Stomach (tissue), 8 donors: ENCODE measurements at regions not wholly inside any gene's neighbourhood (a gene's known extent, or its start where the extent isn't known, plus 50 kb on each side); places are given as distances from the start of the nearest gene placed in this dataset.

ENCODE experiments used
- DNase-seq, 2 donors: peaks; one replicate each; pipeline versions ENCODE4 v3.0.0 to v3.0.0-alpha.2; 2013 to 2019
- H3K27ac ChIP-seq, 5 donors: fragments of 200-600 bp in 4 of 5; sonication (generic) in 4 of 5; one replicate each; pipeline ENCODE4 v1.5.1; 2013 to 2019; ENCODE audit warnings: mild to moderate bottlenecking in 1 of 5, moderate library complexity in 1 of 5
- H3K27me3 ChIP-seq, 3 donors: fragments of 200-600 bp; sonication (generic); one replicate each; pipeline ENCODE4 v1.5.1; 2017 to 2019; ENCODE audit warnings: mixed run types in 1 of 3
- H3K36me3 ChIP-seq, 4 donors: fragments of 200-600 bp; sonication (generic); 1 replicate in 3 of 4; 2 replicates in 1 of 4; pipeline ENCODE4 v1.5.1; 2016 to 2019
- H3K4me1 ChIP-seq, 4 donors: fragments of 200-600 bp; sonication (generic); one replicate each; pipeline ENCODE4 v1.5.1; 2016 to 2019
- H3K4me3 ChIP-seq, 4 donors: fragments of 200-600 bp; sonication (generic) in 3 of 4; one replicate each; pipeline ENCODE4 v1.5.1; 2016 to 2019; ENCODE audit warnings: mild to moderate bottlenecking in 1 of 4
- H3K9me3 ChIP-seq, 4 donors: fragments of 200-600 bp; sonication (generic); one replicate each; pipeline ENCODE4 v1.5.1; 2016 to 2019
- EP300 ChIP-seq: sonication (generic); formaldehyde crosslinking; IDR thresholded peaks from one replicate; pipeline ENCODE4 v1.6.1; 2017; ENCODE audit warnings: antibody characterized with exemption
- POLR2A ChIP-seq, 4 donors: fragments of 450-650 bp; IDR thresholded peaks; one replicate each; pipeline ENCODE4 v1.6.1; 2016; ENCODE audit warnings: antibody characterized with exemption in 4 of 4, control low read depth in 2 of 4, mild to moderate bottlenecking in 1 of 4, moderate library complexity in 1 of 4
- POLR2AphosphoS5 ChIP-seq, 3 donors: sonication (generic); formaldehyde crosslinking; IDR thresholded peaks; one replicate each; pipeline ENCODE4 v1.6.1; 2016; ENCODE audit warnings: antibody characterized with exemption in 3 of 3
- WGBS, 5 donors: extraction: QIAGEN DNeasy Blood & Tissue Kit in 3 of 5; methylation state at CpG; one replicate each; pipeline versions ENCODE4 v1.1.5 to v1.1.7; 2013 to 2018; 5-methylcytosine and 5-hydroxymethylcytosine counted together
- intact Hi-C: fragments of 100-400 bp; cut with DNase I; formaldehyde crosslinking; loops from one replicate; pipeline ENCODE4 v1.15.1; 2023; ENCODE audit warnings: low total_unique reads
- TF ChIP-seq, protein P1 (sequence below), 7 experiments: fragments of 450-650 bp in 4 of 7; fragments of 200-600 bp in 3 of 7; sonication (generic) in 3 of 7; IDR thresholded peaks; one replicate each; pipeline ENCODE4 v1.5.1; 2016 to 2019; ENCODE audit warnings: antibody characterized with exemption in 7 of 7, control low read depth in 2 of 7, mild to moderate bottlenecking in 1 of 7
- donor health status: healthy with polysubstance abuse.
- donor health status: Bipolar disorder and iron deficiency.
- donor health status: healthy.

DNA sequence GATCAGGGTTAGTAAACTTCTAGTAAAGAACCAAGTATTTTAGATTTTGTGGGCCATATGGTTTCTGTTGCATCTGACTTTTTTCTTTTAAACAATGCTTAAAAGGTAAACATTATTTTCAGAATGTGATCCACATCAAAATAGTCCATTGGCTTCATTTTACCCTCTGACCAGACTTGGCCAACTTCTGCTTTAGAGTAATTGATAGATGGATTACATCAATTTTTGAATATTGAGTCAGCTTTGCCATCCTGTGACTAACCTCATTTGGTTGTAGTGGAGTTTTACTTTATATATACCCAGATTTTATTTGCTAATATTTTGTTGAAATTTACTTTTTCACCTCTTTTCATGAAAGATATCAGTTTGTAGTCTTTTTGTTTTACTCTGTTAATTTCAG lies 559.8 kb downstream of the TLL1 start:
- Histone ChIP-seq H3K9me3 (no peaks in the 10 kb centered on the region), H3K27me3 (no peaks in the 10 kb centered on the region), H3K4me1 (no peaks in the 10 kb centered on the region), H3K27ac (no peak overlapping the region), H3K4me3 (no peak overlapping the region), H3K36me3 (no peaks in the 10 kb centered on the region)
- no peak for DNase-seq
- TF ChIP-seq EP300 (no peak), POLR2A (IDR thresholded peaks at IDR 0.05) (no peak), POLR2AphosphoS5 (IDR thresholded peaks at IDR 0.05) (no peak)
- TF ChIP-seq, protein P1, sequence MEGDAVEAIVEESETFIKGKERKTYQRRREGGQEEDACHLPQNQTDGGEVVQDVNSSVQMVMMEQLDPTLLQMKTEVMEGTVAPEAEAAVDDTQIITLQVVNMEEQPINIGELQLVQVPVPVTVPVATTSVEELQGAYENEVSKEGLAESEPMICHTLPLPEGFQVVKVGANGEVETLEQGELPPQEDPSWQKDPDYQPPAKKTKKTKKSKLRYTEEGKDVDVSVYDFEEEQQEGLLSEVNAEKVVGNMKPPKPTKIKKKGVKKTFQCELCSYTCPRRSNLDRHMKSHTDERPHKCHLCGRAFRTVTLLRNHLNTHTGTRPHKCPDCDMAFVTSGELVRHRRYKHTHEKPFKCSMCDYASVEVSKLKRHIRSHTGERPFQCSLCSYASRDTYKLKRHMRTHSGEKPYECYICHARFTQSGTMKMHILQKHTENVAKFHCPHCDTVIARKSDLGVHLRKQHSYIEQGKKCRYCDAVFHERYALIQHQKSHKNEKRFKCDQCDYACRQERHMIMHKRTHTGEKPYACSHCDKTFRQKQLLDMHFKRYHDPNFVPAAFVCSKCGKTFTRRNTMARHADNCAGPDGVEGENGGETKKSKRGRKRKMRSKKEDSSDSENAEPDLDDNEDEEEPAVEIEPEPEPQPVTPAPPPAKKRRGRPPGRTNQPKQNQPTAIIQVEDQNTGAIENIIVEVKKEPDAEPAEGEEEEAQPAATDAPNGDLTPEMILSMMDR (IDR thresholded peaks at IDR 0.05): no peak
- intact Hi-C loops: no loop called here

- Histone ChIP-seq H3K9me3 (no peaks in the 10 kb centered on the region), H3K4me3 (no peak overlapping the region), H3K4me1 (no peaks in the 10 kb centered on the region), H3K27ac (no peak overlapping the region), H3K36me3 (no peaks in the 10 kb centered on the region), H3K27me3 (no peaks in the 10 kb centered on the region)
- intact Hi-C loops: no loop called here
- 0 to 43% (median 2%) methylated on average over 1 of the region's 1 CpG for WGBS, 5 donors
- TF ChIP-seq EP300 (no peak), POLR2AphosphoS5 (IDR thresholded peaks at IDR 0.05) (no peak), POLR2A (IDR thresholded peaks at IDR 0.05) (no peak)
- TF ChIP-seq, protein P1 (IDR thresholded peaks at IDR 0.05): no peak
- no peak for DNase-seq
Measured at GRCh38 chr4:166435449-166435848, 562.4 kb downstream of the TLL1 start.

DNA sequence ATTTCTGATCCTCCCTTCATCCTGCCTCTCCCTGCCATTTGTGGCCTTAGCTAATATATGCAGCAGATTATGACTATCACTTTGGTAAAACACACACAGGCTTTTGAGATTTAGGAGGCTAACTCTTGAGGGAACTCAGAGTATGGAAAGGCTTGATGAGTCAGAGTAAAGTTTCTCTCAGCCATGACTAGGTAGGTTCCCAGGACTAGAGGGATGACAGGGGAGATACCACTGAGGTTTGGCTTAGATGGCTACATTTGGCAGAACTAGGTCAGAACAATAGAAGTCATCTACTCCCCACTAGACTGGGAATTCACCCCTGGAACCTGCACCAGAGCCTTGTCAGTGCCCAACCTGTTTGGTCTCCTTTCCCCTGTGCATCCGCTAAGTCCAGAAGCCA lies 585.7 kb downstream of the TLL1 start:
- Histone ChIP-seq H3K27me3 (no peaks in the 10 kb centered on the region), H3K9me3 (peaks cover 0 to 6% (median 2%) of the 10 kb centered on the region in 4 donors), H3K36me3 (no peaks in the 10 kb centered on the region), H3K4me3 (no peak overlapping the region), H3K4me1 (no peaks in the 10 kb centered on the region), H3K27ac (no peak overlapping the region)
- no peak for DNase-seq
- 87 to 100% (median 100%) methylated on average over 1 of the region's 1 CpG; no CpG with 5 or more reads in 1 of the 5 donors for WGBS, 5 donors
- intact Hi-C loops: no loop called here
- TF ChIP-seq EP300 (no peak), POLR2AphosphoS5 (IDR thresholded peaks at IDR 0.05) (no peak), POLR2A (IDR thresholded peaks at IDR 0.05) (no peak)
- TF ChIP-seq, protein P1 (IDR thresholded peaks at IDR 0.05): no peak

- no peak for DNase-seq
- H3K4me1 ChIP-seq: no peaks in the 10 kb centered on the region
- no peak overlapping the region for H3K27ac ChIP-seq
- intact Hi-C loops: no loop called here
- 68 to 71% (median 69%) methylated on average over 5 of the region's 5 CpGs for WGBS, 5 donors
- TF ChIP-seq EP300 (no peak), POLR2A (IDR thresholded peaks at IDR 0.05) (no peak), POLR2AphosphoS5 (IDR thresholded peaks at IDR 0.05) (no peak)
- TF ChIP-seq, protein P1 (IDR thresholded peaks at IDR 0.05): no peak
- no peak overlapping the region for H3K4me3 ChIP-seq
- H3K27me3 ChIP-seq: no peaks in the 10 kb centered on the region
- no peaks in the 10 kb centered on the region for H3K36me3 ChIP-seq
- peaks cover 0 to 4% (median under 1%) of the 10 kb centered on the region in 4 donors for H3K9me3 ChIP-seq
Measured at GRCh38 chr4:166459621-166460020, 586.6 kb downstream of the TLL1 start.
